GM18505 (cell line): ENCODE measurements at regions not wholly inside any gene's neighbourhood (a gene's known extent, or its start where the extent isn't known, plus 50 kb on each side); places are given as distances from the start of the nearest gene placed in this dataset.
"Not testable (repeated sequence)": the region's sequence is repeated elsewhere in the genome, so short reads cannot be mapped to it uniquely, and the experiment has no call there.

Experiments used
- ATAC-seq: cut with Tn5 transposase; IDR thresholded peaks from one replicate; pipeline ENCODE4 v1.9.1; 2021; ENCODE audit not compliant: unreplicated experiment
- POLR2A ChIP-seq: IDR thresholded peaks from 4 replicates; pipeline ENCODE4 v1.6.1; 2011; ENCODE audit warnings: borderline replicate concordance; ENCODE audit not compliant: insufficient read depth, insufficient read length; ENCODE audit errors: extremely low read depth

DNA sequence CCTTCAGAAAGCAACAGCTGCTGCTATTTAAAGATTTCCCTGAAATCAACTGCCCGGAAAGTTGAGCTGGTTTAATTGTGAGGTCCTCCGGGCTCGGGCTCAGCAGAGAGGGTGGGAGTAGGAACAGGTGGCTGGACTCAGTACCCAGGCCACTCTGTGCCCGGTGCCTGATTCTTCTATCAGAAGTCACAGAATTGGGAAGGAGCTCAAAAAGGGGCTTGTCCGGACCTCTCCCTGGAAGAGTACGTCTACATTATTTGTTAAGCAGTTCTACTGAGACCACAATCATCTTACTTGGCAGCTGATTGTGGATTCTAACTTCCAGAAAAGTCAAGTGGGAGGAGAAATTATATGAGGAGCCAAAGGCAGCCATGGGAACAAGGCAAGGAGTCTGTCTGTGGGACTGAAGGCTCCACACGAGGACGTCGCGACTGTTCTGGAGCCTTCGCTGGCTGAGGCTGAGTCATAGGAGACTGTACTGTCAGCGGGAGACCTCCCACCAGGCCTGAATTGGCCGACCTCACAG, 91.7 kb upstream of the ANKRD10 start:
- no peak for TF ChIP-seq POLR2A
- no peak for ATAC-seq

- no peak for TF ChIP-seq POLR2A
- ATAC-seq: no peak
These were observed 91.1 kb upstream of the ANKRD10 start for GRCh38 chr13:111005808-111006505.

DNA sequence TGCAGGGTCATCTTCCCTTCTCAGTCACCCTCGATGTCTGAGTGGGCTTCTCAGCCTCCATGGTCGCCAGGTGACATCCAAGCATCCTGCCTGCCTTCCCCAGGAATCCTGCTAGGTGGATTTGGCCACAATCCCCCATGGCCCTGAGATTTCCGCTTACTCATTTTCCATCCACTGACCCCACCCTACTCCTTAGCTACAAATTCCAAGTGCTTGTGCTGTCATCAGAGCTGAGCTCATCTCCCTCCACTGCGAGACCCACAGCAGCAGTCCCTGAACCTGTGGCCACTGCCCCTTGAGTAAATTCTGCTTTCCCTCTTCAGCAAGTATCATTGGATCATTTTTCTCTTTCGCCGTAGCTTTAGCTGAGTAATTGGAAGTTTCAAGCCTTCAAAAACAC, 90.5 kb upstream of the ANKRD10 start:
- no peak for ATAC-seq
- TF ChIP-seq POLR2A: no peak

DNA sequence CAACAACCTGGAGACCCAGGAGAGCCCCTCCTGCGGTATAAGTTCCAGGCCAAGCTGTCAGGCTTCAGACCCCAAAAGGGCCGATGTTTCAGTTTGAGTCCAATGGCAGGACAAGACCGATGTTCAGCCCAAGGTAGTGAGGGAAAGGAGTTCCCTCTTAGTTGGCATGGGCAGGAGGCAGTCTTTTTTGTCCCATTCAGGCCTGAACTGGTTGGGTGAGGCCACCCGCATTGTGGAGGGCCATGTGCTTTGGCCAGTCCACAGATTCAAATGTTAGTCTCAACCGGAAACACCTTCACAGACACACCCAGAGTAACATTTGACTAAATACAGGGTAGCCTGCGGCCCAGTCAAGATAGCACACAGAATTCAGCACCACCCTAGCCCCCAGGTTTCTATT, 89.6 kb upstream of the ANKRD10 start:
- TF ChIP-seq POLR2A: no peak

DNA sequence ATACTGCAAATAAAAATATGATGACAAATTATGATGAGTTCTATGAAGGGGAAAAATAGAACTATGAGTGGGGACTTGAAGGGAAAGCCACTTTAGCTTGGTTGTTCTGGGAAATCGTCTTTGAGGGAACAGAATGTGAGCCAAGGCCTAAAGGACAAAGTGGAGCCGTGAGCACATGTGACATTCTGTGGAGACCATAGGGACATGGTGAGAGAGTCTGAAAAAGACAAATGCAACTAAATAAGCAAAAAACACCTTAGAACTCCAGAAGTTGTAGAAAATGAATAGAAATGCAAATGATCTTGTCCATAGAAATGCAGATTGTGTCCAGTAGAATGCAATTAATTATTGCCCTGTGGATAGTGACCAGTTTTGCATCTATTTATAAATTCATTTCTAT, 86.8 kb upstream of the ANKRD10 start:
- no peak for TF ChIP-seq POLR2A
- no peak for ATAC-seq

More for the DNA sequence above, 89.6 kb upstream of the ANKRD10 start:
- no peak for ATAC-seq

GRCh38 chr13:110993788-110994187, 78.9 kb upstream of the ANKRD10 start:
- TF ChIP-seq POLR2A: no peak
- ATAC-seq: no peak

DNA sequence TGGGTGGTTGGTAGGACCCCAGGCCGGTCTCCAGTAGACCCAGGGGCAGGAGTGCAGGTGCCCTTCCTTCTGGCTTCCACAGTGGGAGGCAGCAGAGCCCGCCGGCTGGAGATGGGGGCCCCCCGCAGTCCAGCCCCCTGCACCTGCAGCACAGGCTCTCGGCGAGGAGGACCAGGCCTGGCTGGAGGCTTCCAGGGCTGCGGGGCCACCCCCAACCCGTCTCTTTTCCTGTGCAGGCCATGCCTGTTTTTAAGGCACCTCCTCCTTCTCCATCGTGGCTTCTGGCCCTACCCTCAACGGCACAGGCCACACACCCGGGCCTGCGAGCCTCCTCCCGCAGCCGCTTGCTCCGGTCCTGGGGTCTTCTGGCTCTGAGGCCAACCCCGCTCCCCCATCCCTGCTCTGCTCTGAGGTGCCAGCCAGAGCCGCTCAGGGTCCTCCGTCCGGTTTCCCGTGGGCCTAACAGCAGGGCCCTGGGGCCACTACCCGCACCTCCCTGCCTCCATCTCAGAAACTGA, 77.2 kb upstream of the ANKRD10 start:
- TF ChIP-seq POLR2A: no peak
- ATAC-seq: no peak

DNA sequence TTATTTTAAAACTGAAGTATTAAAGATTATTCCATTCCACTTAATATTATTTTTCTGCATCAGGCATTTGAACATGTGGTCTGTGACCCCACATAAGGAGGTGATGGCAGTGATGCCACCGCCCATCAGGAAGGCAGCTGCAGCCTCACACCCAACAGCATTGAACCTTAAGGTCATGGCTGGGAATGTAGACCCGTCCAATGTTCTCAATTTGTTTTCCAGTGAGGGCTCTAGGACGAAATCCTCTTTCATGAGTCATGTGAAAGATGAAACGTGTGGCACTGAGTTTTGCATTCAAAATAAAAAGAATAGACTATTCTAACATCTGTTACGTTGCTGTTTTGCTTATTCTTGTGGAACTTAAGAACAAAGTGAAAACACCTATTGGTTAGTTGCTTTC, 74.5 kb upstream of the ANKRD10 start:
- TF ChIP-seq POLR2A: no peak
- no peak for ATAC-seq

DNA sequence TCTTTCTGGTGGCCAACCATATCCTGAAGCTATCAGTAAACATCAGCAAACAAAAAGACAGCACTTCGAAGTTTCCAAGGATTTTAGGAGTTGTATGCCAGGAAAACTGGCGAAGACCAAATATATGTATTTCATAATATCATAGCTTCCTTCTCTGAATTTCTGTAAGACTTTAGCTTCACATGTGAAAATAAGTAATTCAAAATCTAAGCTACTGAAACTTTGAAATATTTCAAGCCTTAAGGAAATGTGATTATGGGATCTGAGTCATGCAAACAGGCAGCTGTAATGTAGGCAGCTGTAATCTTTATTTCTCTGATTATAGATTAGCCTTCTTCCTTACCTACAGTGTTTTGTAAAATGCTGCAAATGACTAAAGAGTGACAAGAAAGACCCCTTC, 70.7 kb upstream of the ANKRD10 start:
- no peak for TF ChIP-seq POLR2A
- no peak for ATAC-seq

GRCh38 chr13:110984798-110985197, 69.9 kb upstream of the ANKRD10 start:
- TF ChIP-seq POLR2A: no peak
- no peak for ATAC-seq

GRCh38 chr13:110984381-110984780, 69.5 kb upstream of the ANKRD10 start:
- TF ChIP-seq POLR2A: no peak
- ATAC-seq: no peak

DNA sequence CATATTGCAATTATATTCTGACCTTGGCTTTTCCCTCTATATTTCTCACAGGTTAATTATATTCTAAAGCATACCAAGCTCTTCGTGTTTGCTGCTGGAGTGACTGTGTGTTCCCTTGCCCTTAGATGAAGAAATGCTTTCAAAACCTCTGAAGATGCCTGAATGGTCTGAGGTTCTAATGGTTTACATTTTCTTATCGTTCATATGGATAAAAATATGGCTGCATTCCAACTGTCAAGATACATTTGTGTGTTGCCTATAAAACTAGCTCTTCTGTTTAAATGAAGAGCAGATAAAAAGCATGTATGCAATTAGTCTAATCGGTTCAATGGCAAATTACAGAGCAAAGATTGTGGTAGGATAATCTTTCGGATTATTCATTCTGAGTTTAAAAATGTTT, 68.4 kb upstream of the ANKRD10 start:
- no peak for ATAC-seq
- TF ChIP-seq POLR2A: no peak

DNA sequence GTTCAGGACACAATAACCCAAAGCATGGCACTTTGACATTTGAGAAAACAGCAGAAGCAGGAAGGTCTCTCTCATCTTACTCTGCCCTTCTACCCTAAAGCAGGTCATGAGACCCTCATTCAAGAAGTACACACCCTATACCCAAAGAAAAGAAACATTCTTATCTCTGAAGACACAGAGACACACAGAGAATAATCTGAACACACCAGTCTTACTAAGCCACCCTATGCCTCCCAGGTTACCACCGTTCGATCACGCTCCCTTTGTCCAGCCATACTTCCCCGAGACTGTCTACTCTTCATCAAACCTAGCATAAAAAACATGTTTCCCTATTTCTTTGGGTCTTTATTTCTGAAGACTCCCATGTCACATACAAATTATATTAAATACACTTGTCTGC, 66.5 kb upstream of the ANKRD10 start:
- no peak for TF ChIP-seq POLR2A
- no peak for ATAC-seq

GRCh38 chr13:110980921-110981320, 66.1 kb upstream of the ANKRD10 start:
- no peak for ATAC-seq
- TF ChIP-seq POLR2A: no peak

GRCh38 chr13:110979149-110979548, 64.3 kb upstream of the ANKRD10 start:
- not testable (repeated sequence) for ATAC-seq
